Astrocyte (in vitro differentiated cells and primary cell): ENCODE measurements at regions not wholly inside any gene's neighbourhood (a gene's known extent, or its start where the extent isn't known, plus 50 kb on each side); places are given as distances from the start of the nearest gene placed in this dataset.

ENCODE experiments used
- DNase-seq: peaks from one replicate; pipeline ENCODE4 v3.0.0-alpha.2; 2010; ENCODE audit warnings: low read depth
- FAIRE-seq: peaks from 2 replicates; lab custom pipeline; 2011; peaks lifted over from hg19 to GRCh38; lab: Jason Lieb, UNC
- H2AFZ ChIP-seq: 2 replicates; pipeline ENCODE4 v1.6.0; 2012; ENCODE audit warnings: low read depth, low read length, inconsistent platforms
- H3K27ac ChIP-seq: 2 replicates; pipeline ENCODE4 v1.5.1; 2011; ENCODE audit warnings: low read depth, low read length, inconsistent platforms
- H3K27me3 ChIP-seq: 2 replicates; pipeline ENCODE4 v1.6.0; 2011; ENCODE audit warnings: low read length, inconsistent platforms; ENCODE audit not compliant: insufficient read depth
- H3K36me3 ChIP-seq: 2 replicates; pipeline ENCODE4 v1.5.1; 2011; ENCODE audit warnings: low read length, inconsistent platforms; ENCODE audit not compliant: insufficient read depth
- H3K4me1 ChIP-seq: 2 replicates; pipeline ENCODE4 v1.5.1; 2011; ENCODE audit warnings: low read length, inconsistent platforms; ENCODE audit not compliant: insufficient read depth
- H3K4me2 ChIP-seq: 2 replicates; pipeline ENCODE4 v1.6.0; 2012; ENCODE audit warnings: low read length, inconsistent platforms
- H3K4me3 ChIP-seq: 2 replicates; pipeline ENCODE4 v1.5.1; 2011; ENCODE audit warnings: low read depth, mild to moderate bottlenecking, low read length, inconsistent platforms; ENCODE audit not compliant: insufficient read depth
- H3K79me2 ChIP-seq: 2 replicates; pipeline ENCODE4 v1.6.0; 2012; ENCODE audit warnings: mild to moderate bottlenecking, low read length, inconsistent platforms; ENCODE audit not compliant: insufficient read depth
- H3K9ac ChIP-seq: 2 replicates; pipeline ENCODE4 v1.6.0; 2012; ENCODE audit warnings: mild to moderate bottlenecking, low read length, inconsistent platforms
- H3K9me3 ChIP-seq: 2 replicates; pipeline ENCODE4 v1.5.1; 2012; ENCODE audit warnings: low read depth, mild to moderate bottlenecking, low read length, inconsistent platforms; ENCODE audit not compliant: insufficient read depth
- H4K20me1 ChIP-seq: 2 replicates; pipeline ENCODE4 v1.6.0; 2012; ENCODE audit warnings: low read length, inconsistent platforms; ENCODE audit not compliant: insufficient read depth
- H3K27ac Mint-ChIP-seq: one replicate; pipeline ENCODE4 v1.8.0; 2021; ENCODE audit warnings: mild to moderate bottlenecking, mixed read lengths; ENCODE audit not compliant: unreplicated experiment
- H3K27me3 Mint-ChIP-seq: one replicate; pipeline ENCODE4 v1.8.0; 2021; ENCODE audit warnings: low read depth, mixed read lengths; ENCODE audit not compliant: unreplicated experiment
- H3K36me3 Mint-ChIP-seq: one replicate; pipeline ENCODE4 v1.8.0; 2021; ENCODE audit warnings: low read depth, mixed read lengths; ENCODE audit not compliant: unreplicated experiment
- H3K4me1 Mint-ChIP-seq: one replicate; pipeline ENCODE4 v1.8.0; 2021; ENCODE audit warnings: low read depth, mixed read lengths; ENCODE audit not compliant: unreplicated experiment
- H3K4me3 Mint-ChIP-seq: one replicate; pipeline ENCODE4 v1.8.0; 2021; ENCODE audit warnings: mild to moderate bottlenecking, moderate library complexity, mixed read lengths; ENCODE audit not compliant: unreplicated experiment
- H3K9me3 Mint-ChIP-seq: one replicate; pipeline ENCODE4 v1.8.0; 2021; ENCODE audit warnings: mild to moderate bottlenecking, mixed read lengths; ENCODE audit not compliant: unreplicated experiment
- EZH2 ChIP-seq: IDR thresholded peaks from 2 replicates; pipeline ENCODE4 v1.6.1; 2012; ENCODE audit warnings: mild to moderate bottlenecking, low read length, inconsistent platforms; ENCODE audit not compliant: insufficient read depth
- TF ChIP-seq, protein P1 (sequence below): IDR thresholded peaks from 2 replicates; pipeline ENCODE4 v1.5.1; 2011; ENCODE audit warnings: low read depth, mild to moderate bottlenecking, inconsistent platforms, low read length, moderate library complexity; ENCODE audit not compliant: insufficient read depth

DNA sequence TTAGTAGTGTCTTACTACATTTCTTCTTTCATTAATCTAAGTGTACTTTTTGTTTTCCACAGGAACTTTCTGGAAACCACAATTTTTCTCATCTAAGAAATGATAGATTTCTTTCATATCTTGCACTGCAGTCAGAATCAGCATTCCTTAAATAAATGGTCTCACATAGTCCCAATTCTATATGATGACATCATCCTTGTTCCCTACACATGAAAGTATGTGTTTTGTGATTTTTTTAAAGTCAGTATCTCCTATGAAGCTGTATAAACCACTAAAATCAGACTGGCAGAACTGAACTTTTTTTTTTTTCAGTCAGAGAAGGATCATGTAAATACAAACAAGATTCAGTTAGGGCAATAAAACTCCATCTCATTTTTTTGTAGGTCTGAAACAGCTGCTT lies 742.6 kb upstream of the CXADR start:
- H3K4me3 ChIP-seq = no peak overlapping the region
- FAIRE-seq (no peak), DNase-seq (peak; percentile 37)
- no peaks in the 10 kb centered on the region for H3K9me3 ChIP-seq
- no peaks in the 10 kb centered on the region for H3K79me2 ChIP-seq
- no peaks in the 10 kb centered on the region for H3K27me3 ChIP-seq
- Mint-ChIP-seq H3K4me3 (no peak overlapping the region), H3K9me3 (no peaks in the 10 kb centered on the region), H3K36me3 (no peaks in the 10 kb centered on the region), H3K27ac (no peak overlapping the region), H3K27me3 (no peaks in the 10 kb centered on the region), H3K4me1 (peaks cover 17% of the 10 kb centered on the region)
- no peaks in the 10 kb centered on the region for H3K4me1 ChIP-seq
- H3K36me3 ChIP-seq = no peaks in the 10 kb centered on the region
- H4K20me1 ChIP-seq = no peaks in the 10 kb centered on the region
- H3K4me2 ChIP-seq = no peak overlapping the region
- H3K9ac ChIP-seq = no peak overlapping the region
- no peak overlapping the region for H2AFZ ChIP-seq
- TF ChIP-seq EZH2 = no peak
- H3K27ac ChIP-seq = no peak overlapping the region

DNA sequence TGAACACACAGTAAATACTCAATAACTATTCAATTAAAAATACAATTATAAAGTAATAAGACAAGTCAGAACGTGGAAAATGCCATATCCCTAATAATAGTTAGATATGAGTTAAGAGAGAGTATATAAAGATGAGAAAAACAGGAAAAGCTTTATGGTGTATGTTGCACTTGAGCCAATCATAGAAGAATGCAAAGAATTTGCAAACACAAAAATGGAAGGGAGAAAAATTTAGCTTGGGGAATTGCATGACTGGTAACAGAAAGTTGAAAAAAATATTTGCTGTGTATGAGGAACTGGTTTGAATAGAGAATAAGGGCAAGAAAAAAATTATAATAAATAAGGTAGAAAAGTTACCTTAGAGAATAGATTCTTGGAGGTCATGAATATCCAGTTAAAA lies 739.6 kb upstream of the CXADR start:
- Histone ChIP-seq H3K4me1 (no peaks in the 10 kb centered on the region), H3K36me3 (no peaks in the 10 kb centered on the region), H3K4me2 (no peak overlapping the region), H3K27ac (no peak overlapping the region), H4K20me1 (no peaks in the 10 kb centered on the region), H2AFZ (no peak overlapping the region), H3K79me2 (no peaks in the 10 kb centered on the region), H3K9me3 (no peaks in the 10 kb centered on the region), H3K27me3 (no peaks in the 10 kb centered on the region), H3K4me3 (no peak overlapping the region), H3K9ac (no peak overlapping the region)
- Mint-ChIP-seq H3K27me3 (no peaks in the 10 kb centered on the region), H3K36me3 (no peaks in the 10 kb centered on the region), H3K4me1 (peaks cover 18% of the 10 kb centered on the region), H3K4me3 (no peak overlapping the region), H3K27ac (no peak overlapping the region), H3K9me3 (no peaks in the 10 kb centered on the region)
- no peak for TF ChIP-seq EZH2
- no peak for FAIRE-seq
- peak; percentile 35 for DNase-seq

DNA sequence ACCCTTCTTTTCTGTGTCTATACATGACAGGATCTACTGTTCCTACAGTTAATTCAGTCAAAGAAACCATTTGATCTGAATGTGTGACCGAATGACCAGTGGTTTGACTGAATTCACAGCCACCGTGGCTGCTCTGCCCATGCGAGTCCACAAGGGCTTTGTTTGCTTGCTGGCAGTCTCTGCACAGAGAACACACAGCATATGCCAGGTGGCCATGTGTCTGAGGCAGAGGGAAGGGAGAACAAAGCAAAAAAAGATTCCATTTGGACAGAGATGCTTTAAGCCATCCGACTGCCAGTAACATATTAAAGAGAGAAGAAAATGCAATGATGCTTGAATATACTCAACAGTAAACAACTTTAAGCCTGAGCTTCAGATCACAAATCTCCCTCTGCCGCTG lies 737.8 kb upstream of the CXADR start:
- peaks cover 17% of the 10 kb centered on the region for H3K4me1 Mint-ChIP-seq
- Histone ChIP-seq H3K27ac (no peak overlapping the region), H3K79me2 (no peaks in the 10 kb centered on the region), H3K9me3 (no peaks in the 10 kb centered on the region), H3K4me1 (no peaks in the 10 kb centered on the region), H3K36me3 (no peaks in the 10 kb centered on the region), H3K4me2 (no peak overlapping the region), H2AFZ (peak overlapping the region; percentile 40), H4K20me1 (no peaks in the 10 kb centered on the region), H3K4me3 (no peak overlapping the region), H3K9ac (no peak overlapping the region), H3K27me3 (no peaks in the 10 kb centered on the region)
- H3K9me3 Mint-ChIP-seq = no peaks in the 10 kb centered on the region
- no peak for DNase-seq
- TF ChIP-seq, protein P1, sequence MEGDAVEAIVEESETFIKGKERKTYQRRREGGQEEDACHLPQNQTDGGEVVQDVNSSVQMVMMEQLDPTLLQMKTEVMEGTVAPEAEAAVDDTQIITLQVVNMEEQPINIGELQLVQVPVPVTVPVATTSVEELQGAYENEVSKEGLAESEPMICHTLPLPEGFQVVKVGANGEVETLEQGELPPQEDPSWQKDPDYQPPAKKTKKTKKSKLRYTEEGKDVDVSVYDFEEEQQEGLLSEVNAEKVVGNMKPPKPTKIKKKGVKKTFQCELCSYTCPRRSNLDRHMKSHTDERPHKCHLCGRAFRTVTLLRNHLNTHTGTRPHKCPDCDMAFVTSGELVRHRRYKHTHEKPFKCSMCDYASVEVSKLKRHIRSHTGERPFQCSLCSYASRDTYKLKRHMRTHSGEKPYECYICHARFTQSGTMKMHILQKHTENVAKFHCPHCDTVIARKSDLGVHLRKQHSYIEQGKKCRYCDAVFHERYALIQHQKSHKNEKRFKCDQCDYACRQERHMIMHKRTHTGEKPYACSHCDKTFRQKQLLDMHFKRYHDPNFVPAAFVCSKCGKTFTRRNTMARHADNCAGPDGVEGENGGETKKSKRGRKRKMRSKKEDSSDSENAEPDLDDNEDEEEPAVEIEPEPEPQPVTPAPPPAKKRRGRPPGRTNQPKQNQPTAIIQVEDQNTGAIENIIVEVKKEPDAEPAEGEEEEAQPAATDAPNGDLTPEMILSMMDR = no peak
- no peak for TF ChIP-seq EZH2
- no peak overlapping the region for H3K4me3 Mint-ChIP-seq
- H3K36me3 Mint-ChIP-seq = peaks cover 1% of the 10 kb centered on the region
- no peak overlapping the region for H3K27ac Mint-ChIP-seq
- no peak for FAIRE-seq
- H3K27me3 Mint-ChIP-seq = no peaks in the 10 kb centered on the region
